ENCODE measurements at regions not wholly inside any gene's neighbourhood (a gene's known extent, or its start where the extent isn't known, plus 50 kb on each side); places are given as distances from the start of the nearest gene placed in this dataset.

DNA sequence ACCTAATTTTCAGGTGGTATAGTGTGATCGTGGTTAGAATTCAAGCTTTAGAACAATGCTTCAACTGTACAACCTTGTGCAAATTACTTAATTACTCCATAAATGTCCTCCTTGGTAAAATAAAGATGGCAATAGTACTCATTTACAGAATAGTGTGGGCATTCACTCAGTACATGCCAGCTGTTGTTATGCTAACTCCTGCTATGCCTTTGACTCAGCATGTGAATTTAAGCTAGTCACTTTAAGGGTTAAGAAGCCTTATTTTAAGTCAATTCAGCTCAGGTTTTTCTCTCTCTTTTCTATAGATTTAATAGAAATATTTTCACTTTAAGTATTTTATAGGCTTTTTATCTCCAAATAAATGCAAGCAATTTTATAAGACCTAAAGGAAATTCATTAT lies 335.6 kb upstream of the ITGA1 start:
- Mint-ChIP-seq H3K4me1 (ENCODE audit: low read depth) (no peaks in the 10 kb centered on the region), H3K27me3 (no peaks in the 10 kb centered on the region), H3K36me3 (ENCODE audit: low read depth) (no peaks in the 10 kb centered on the region), H3K9me3 (no peaks in the 10 kb centered on the region), H3K4me3 (no peak overlapping the region), H3K27ac (no peak overlapping the region)

- Mint-ChIP-seq H3K4me3 (no peak overlapping the region), H3K9me3 (no peaks in the 10 kb centered on the region), H3K27me3 (no peaks in the 10 kb centered on the region)
These were observed 334.5 kb upstream of the ITGA1 start for GRCh38 chr5:52453176-52453575.

DNA sequence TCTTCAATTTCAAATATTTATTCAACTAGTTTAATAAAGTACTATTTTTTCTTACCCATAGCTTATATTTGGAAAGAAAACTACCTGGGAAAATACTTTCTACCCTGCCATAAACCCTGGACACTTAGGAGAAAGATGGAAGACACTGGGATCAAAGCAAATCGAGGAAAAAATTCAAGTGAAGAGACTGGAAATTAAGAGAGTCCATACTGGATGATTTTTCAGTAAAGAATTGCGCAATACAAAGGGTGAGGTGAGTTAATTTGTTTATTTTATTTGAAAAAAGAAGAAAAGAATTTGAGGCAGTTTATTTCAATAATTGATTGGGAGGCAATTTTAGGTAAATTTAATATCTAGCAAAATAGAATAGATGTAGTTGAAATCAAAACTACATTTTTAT lies 331.8 kb upstream of the ITGA1 start:
- Mint-ChIP-seq H3K4me3 (no peak overlapping the region), H3K27me3 (no peaks in the 10 kb centered on the region), H3K4me1 (ENCODE audit: low read depth) (no peaks in the 10 kb centered on the region), H3K27ac (no peak overlapping the region), H3K9me3 (no peaks in the 10 kb centered on the region), H3K36me3 (ENCODE audit: low read depth) (no peaks in the 10 kb centered on the region)

More at GRCh38 chr5:52453176-52453575, 334.5 kb upstream of the ITGA1 start:
- H3K27ac Mint-ChIP-seq, result no peak overlapping the region
- no peaks in the 10 kb centered on the region for H3K36me3 Mint-ChIP-seq (ENCODE audit: low read depth)
- no peaks in the 10 kb centered on the region for H3K4me1 Mint-ChIP-seq (ENCODE audit: low read depth)

GRCh38 chr5:52457810-52458209 lies 329.9 kb upstream of the ITGA1 start:
- Mint-ChIP-seq H3K27me3 (no peaks in the 10 kb centered on the region), H3K36me3 (ENCODE audit: low read depth) (no peaks in the 10 kb centered on the region), H3K4me3 (no peak overlapping the region), H3K9me3 (no peaks in the 10 kb centered on the region), H3K4me1 (ENCODE audit: low read depth) (no peaks in the 10 kb centered on the region), H3K27ac (no peak overlapping the region)

- H3K9me3 Mint-ChIP-seq, result peaks cover 2% of the 10 kb centered on the region
- no peak overlapping the region for H3K27ac Mint-ChIP-seq
- H3K4me3 Mint-ChIP-seq, result no peak overlapping the region
- H3K36me3 Mint-ChIP-seq (ENCODE audit: low read depth), result no peaks in the 10 kb centered on the region
- H3K27me3 Mint-ChIP-seq, result no peaks in the 10 kb centered on the region
- no peaks in the 10 kb centered on the region for H3K4me1 Mint-ChIP-seq (ENCODE audit: low read depth)
These were observed 321.6 kb upstream of the ITGA1 start for GRCh38 chr5:52466113-52466512.

DNA sequence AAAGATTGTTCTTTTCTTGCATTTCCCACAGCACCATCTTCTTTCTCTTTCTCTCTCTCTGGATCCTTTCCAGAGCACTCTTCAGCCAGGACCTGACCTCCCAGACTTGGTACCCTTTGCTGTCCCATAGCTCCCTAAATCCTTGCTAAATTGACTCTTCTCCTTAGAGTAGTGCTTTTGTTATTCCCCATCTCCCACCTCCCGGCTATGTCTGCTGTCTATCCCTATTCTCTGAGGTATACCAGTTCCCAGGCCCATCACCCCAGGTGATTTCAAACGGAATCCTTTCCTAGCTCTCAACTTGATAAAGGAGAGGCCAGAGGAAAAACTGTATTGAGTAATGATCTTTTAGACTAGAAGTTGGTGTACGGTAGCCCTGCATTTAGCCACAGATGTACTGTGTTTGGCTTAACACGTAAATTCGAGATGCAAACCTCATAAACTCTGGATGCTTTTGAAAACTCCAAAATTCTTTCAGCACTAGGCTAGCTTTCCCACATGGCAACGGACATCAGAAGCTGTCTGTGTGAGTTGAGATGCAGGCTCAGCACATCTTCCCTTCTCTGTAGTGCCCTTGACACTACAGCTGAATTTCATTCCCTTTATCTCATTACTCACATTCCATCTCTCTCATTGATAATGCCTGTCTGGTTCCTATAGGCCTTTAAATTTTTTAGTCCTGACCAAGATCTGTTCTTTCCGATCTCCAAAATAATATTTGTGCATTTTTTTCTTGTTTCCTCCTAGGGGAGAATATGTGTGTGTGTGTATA lies 320.8 kb upstream of the ITGA1 start:
- peaks cover 5% of the 10 kb centered on the region for H3K9me3 Mint-ChIP-seq
- no peaks in the 10 kb centered on the region for H3K4me1 Mint-ChIP-seq (ENCODE audit: low read depth)
- H3K27ac Mint-ChIP-seq, result no peak overlapping the region
- H3K27me3 Mint-ChIP-seq, result no peaks in the 10 kb centered on the region
- no peak overlapping the region for H3K4me3 Mint-ChIP-seq
- H3K36me3 Mint-ChIP-seq (ENCODE audit: low read depth), result no peaks in the 10 kb centered on the region

DNA sequence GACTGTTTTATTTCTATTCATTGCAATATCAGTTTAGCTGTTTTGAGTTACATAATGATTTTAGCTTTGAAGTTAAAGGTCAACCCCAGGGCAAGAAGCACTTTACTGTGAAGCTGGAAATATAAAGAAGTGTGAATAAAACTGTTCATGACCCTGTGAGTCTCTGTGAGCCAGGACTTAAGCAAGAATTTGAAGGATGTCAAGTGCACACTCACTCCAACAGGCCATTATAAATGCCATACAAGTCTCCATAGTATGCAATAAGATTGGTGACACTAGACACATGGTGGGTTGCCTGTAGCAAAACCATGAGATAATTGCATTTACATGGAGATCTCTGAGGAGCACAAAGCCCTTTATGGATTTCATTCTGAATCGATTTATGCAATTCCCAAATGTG lies 318.7 kb upstream of the ITGA1 start:
- H3K27ac Mint-ChIP-seq, result no peak overlapping the region
- H3K36me3 Mint-ChIP-seq (ENCODE audit: low read depth), result no peaks in the 10 kb centered on the region
- H3K4me3 Mint-ChIP-seq, result no peak overlapping the region
- no peaks in the 10 kb centered on the region for H3K4me1 Mint-ChIP-seq (ENCODE audit: low read depth)
- no peaks in the 10 kb centered on the region for H3K27me3 Mint-ChIP-seq
- peaks cover 5% of the 10 kb centered on the region for H3K9me3 Mint-ChIP-seq

DNA sequence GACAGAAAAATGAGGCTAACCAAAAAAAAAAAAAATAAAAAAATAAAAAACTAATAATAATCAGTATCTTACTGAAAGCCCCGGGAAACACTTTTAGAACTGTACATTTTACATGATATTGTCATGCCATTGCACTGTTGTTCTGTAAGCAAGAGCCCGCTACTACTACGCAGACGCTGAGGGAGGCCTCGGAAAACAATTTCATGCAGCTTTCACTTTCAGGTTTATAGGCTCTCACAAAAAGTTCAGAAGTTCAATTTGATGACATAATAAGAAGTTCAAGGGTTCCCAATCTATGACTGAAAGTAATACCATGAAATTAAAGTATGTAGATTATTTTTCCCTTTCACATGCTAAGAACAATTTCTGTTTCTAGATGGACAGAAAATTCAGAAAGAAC lies 318.3 kb upstream of the ITGA1 start:
- Mint-ChIP-seq H3K27ac (no peak overlapping the region), H3K4me3 (no peak overlapping the region), H3K4me1 (ENCODE audit: low read depth) (no peaks in the 10 kb centered on the region), H3K36me3 (ENCODE audit: low read depth) (no peaks in the 10 kb centered on the region), H3K9me3 (peaks cover 5% of the 10 kb centered on the region), H3K27me3 (no peaks in the 10 kb centered on the region)

- Mint-ChIP-seq H3K27ac (no peak overlapping the region), H3K4me1 (ENCODE audit: low read depth) (no peaks in the 10 kb centered on the region), H3K27me3 (no peaks in the 10 kb centered on the region), H3K36me3 (ENCODE audit: low read depth) (no peaks in the 10 kb centered on the region), H3K4me3 (no peak overlapping the region), H3K9me3 (peaks cover 5% of the 10 kb centered on the region)
These were observed 317.9 kb upstream of the ITGA1 start for GRCh38 chr5:52469835-52470234.

- no peaks in the 10 kb centered on the region for H3K9me3 Mint-ChIP-seq
- no peak overlapping the region for H3K4me3 Mint-ChIP-seq
- H3K36me3 Mint-ChIP-seq (ENCODE audit: low read depth), result no peaks in the 10 kb centered on the region
- H3K27ac Mint-ChIP-seq, result no peak overlapping the region
- H3K27me3 Mint-ChIP-seq, result no peaks in the 10 kb centered on the region
- no peaks in the 10 kb centered on the region for H3K4me1 Mint-ChIP-seq (ENCODE audit: low read depth)
These were observed 311.4 kb upstream of the ITGA1 start for GRCh38 chr5:52476346-52476745.

- Mint-ChIP-seq H3K4me1 (ENCODE audit: low read depth) (no peaks in the 10 kb centered on the region), H3K36me3 (ENCODE audit: low read depth) (no peaks in the 10 kb centered on the region), H3K27ac (no peak overlapping the region), H3K4me3 (no peak overlapping the region), H3K27me3 (no peaks in the 10 kb centered on the region), H3K9me3 (no peaks in the 10 kb centered on the region)
These were observed 306.5 kb upstream of the ITGA1 start for GRCh38 chr5:52481201-52481600.

GRCh38 chr5:52481851-52482250 lies 305.9 kb upstream of the ITGA1 start:
- no peaks in the 10 kb centered on the region for H3K27me3 Mint-ChIP-seq
- H3K9me3 Mint-ChIP-seq, result no peaks in the 10 kb centered on the region
- H3K4me3 Mint-ChIP-seq, result no peak overlapping the region
- H3K4me1 Mint-ChIP-seq (ENCODE audit: low read depth), result no peaks in the 10 kb centered on the region
- H3K27ac Mint-ChIP-seq, result no peak overlapping the region
- H3K36me3 Mint-ChIP-seq (ENCODE audit: low read depth), result no peaks in the 10 kb centered on the region

DNA sequence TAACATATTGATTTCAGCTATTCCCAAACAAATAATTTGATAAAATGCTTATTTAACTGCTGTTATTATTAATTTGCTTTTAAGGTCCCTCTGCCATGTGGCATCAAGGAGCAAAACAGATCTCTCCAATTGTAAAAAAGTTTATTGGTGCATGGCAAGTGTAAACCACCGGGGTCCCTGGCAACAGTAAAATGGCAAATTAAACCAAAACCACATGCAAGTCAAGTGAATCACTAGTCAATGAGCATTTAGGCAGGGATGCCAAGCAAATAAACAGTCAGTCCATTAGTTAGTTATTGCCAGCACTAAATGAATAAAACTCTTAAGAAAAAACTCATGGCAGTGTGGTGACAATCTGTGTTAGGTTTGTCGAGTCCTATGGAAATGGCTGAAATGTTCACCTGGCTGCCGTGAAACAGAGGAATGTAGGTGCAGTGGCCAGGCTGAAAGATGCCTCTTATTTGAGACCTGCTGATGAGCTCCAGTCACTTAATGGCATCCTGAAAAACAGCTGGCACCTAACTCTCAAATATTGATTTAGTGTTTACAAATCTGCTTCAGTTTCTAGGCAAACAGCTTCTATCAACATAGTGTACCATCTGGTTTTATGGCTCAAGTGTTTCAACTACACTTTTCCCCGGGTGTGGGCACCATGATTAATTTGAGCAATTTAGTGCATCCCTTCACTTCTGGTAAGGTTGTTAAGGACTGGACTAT lies 296.5 kb upstream of the ITGA1 start:
- Mint-ChIP-seq H3K27ac (no peak overlapping the region), H3K4me3 (no peak overlapping the region), H3K9me3 (no peaks in the 10 kb centered on the region), H3K36me3 (ENCODE audit: low read depth) (no peaks in the 10 kb centered on the region), H3K4me1 (ENCODE audit: low read depth) (no peaks in the 10 kb centered on the region), H3K27me3 (no peaks in the 10 kb centered on the region)

DNA sequence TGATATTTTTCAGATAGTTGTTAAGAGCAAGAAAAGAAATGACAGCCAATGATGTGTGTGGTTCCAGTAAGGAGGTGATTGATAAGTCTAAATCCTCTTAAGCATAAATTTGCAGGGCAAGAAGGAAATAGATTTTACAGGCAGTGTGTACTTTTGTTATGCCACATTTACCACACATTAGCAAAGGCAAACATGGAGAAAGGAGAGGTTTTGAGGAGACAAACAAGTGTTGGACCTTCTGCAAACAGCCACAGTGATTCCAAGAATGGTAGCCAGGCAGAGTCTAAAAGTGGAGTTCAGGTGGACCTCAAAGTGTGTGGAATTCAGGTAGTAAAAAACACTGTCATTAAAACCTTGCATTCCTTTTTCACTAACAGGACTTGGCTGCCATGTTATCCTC lies 295.9 kb upstream of the ITGA1 start:
- H3K4me1 Mint-ChIP-seq (ENCODE audit: low read depth), result no peaks in the 10 kb centered on the region
- no peaks in the 10 kb centered on the region for H3K9me3 Mint-ChIP-seq
- H3K36me3 Mint-ChIP-seq (ENCODE audit: low read depth), result no peaks in the 10 kb centered on the region
- no peak overlapping the region for H3K4me3 Mint-ChIP-seq
- H3K27ac Mint-ChIP-seq, result no peak overlapping the region
- H3K27me3 Mint-ChIP-seq, result no peaks in the 10 kb centered on the region

DNA sequence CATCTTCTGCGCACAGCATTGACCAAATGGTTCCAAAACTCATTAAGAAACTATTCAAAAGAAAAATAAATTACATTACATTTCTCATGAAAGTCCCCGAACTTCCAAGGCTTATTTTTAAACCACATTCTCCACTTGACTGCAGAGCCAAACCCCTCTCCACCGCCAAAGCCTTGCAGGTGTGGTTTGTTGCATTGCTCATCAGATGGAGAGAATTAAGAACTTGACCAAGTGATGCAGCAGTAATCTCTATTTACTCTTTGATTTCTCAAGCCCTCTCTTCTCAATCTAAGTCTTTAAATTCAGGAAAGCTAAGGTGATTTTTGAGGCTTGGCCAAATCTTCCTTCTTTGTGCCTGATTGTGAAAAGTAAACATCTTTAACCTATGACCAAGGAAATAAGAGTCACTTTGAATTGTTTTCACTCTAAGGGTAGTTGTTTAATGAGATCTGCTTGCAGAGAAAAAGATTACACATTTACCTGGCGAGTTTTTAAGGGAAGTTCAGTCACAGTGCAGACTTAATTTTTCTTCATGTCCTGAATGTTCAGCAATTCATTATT lies 290.5 kb upstream of the ITGA1 start:
- no peak overlapping the region for H3K27ac Mint-ChIP-seq
- H3K4me3 Mint-ChIP-seq, result no peak overlapping the region
- H3K27me3 Mint-ChIP-seq, result no peaks in the 10 kb centered on the region
- H3K36me3 Mint-ChIP-seq (ENCODE audit: low read depth), result no peaks in the 10 kb centered on the region
- H3K4me1 Mint-ChIP-seq (ENCODE audit: low read depth), result no peaks in the 10 kb centered on the region
- H3K9me3 Mint-ChIP-seq, result no peaks in the 10 kb centered on the region
